NB4 (cell line): ENCODE measurements at regions not wholly inside any gene's neighbourhood (a gene's known extent, or its start where the extent isn't known, plus 50 kb on each side); places are given as distances from the start of the nearest gene placed in this dataset.

Source experiments
- CTCF ChIP-seq: IDR thresholded peaks from one replicate; pipeline ENCODE4 v1.5.1; 2012; ENCODE audit warnings: low read depth, low read length
- POLR2A ChIP-seq: IDR thresholded peaks from 2 replicates; pipeline ENCODE4 v1.6.1; 2011; ENCODE audit warnings: mild to moderate bottlenecking; ENCODE audit not compliant: insufficient read length; ENCODE audit errors: extremely low read depth

GRCh38 chr14:50047274-50047676, 69.1 kb downstream of the VCPKMT start:
- no peak for TF ChIP-seq CTCF
- no peak for TF ChIP-seq POLR2A
